HepG2 (cell line): ENCODE measurements at regions not wholly inside any gene's neighbourhood (a gene's known extent, or its start where the extent isn't known, plus 50 kb on each side); places are given as distances from the start of the nearest gene placed in this dataset.

Experiments used
- AGO1 ChIP-seq: fragments of 200-400 bp; formaldehyde crosslinking; IDR thresholded peaks from 2 replicates; pipeline ENCODE4 v1.6.1; 2017; ENCODE audit warnings: mild to moderate bottlenecking, low read depth, low read length, moderate library complexity; ENCODE audit not compliant: poor library complexity, severe bottlenecking
- CENPBD1 ChIP-seq: sonication (generic); formaldehyde crosslinking; IDR thresholded peaks from 2 replicates; pipeline ENCODE4 v1.8.0; 2022; ENCODE audit warnings: missing genetic modification reagents, low read depth, mild to moderate bottlenecking, borderline replicate concordance
- DNMT1 ChIP-seq: sonication (generic); formaldehyde crosslinking; IDR thresholded peaks from 2 replicates; pipeline ENCODE4 v1.5.1; 2020; ENCODE audit warnings: mild to moderate bottlenecking, missing genetic modification reagents
- DZIP1 ChIP-seq: sonication (generic); formaldehyde crosslinking; IDR thresholded peaks from 2 replicates; pipeline ENCODE4 v1.5.0; 2020; ENCODE audit warnings: mild to moderate bottlenecking, missing genetic modification reagents
- MXD3 ChIP-seq: IDR thresholded peaks from 2 replicates; pipeline ENCODE4 v1.6.1; 2016; ENCODE audit warnings: mild to moderate bottlenecking, missing biosample characterization, missing genetic modification reagents
- RARG ChIP-seq: sonication (generic); formaldehyde crosslinking; IDR thresholded peaks from 2 replicates; pipeline ENCODE4 v1.4.0; 2020; ENCODE audit warnings: low read depth, mild to moderate bottlenecking, missing genetic modification reagents
- TBP ChIP-seq: sonication (generic); formaldehyde crosslinking; IDR thresholded peaks from 2 replicates; pipeline ENCODE4 v1.5.0; 2020; ENCODE audit warnings: missing genetic modification reagents
- THRA ChIP-seq: sonication (generic); formaldehyde crosslinking; IDR thresholded peaks from 2 replicates; pipeline ENCODE4 v1.4.0; 2020; ENCODE audit warnings: missing genetic modification reagents, borderline replicate concordance
- YEATS2 ChIP-seq: sonication (generic); formaldehyde crosslinking; IDR thresholded peaks from 2 replicates; pipeline ENCODE4 v1.4.0; 2020; ENCODE audit warnings: missing genetic modification reagents, borderline replicate concordance
- ZNF276 ChIP-seq: sonication (generic); formaldehyde crosslinking; IDR thresholded peaks from 2 replicates; pipeline ENCODE4 v1.4.0; 2020; ENCODE audit warnings: mild to moderate bottlenecking, low read depth, missing genetic modification reagents
- ZNF563 ChIP-seq: sonication (generic); formaldehyde crosslinking; IDR thresholded peaks from 2 replicates; pipeline ENCODE4 v1.8.0; 2022; ENCODE audit warnings: mild to moderate bottlenecking, moderate library complexity, missing genetic modification reagents
- ZNF589 ChIP-seq: sonication (generic); formaldehyde crosslinking; conservative IDR thresholded peaks from 2 replicates; pipeline ENCODE4 v1.8.0; 2022; ENCODE audit warnings: mild to moderate bottlenecking, moderate library complexity, missing genetic modification reagents
- ZNF691 ChIP-seq: sonication (generic); formaldehyde crosslinking; IDR thresholded peaks from 2 replicates; pipeline ENCODE4 v1.4.0; 2020; ENCODE audit warnings: missing genetic modification reagents, low read depth, mild to moderate bottlenecking, borderline replicate concordance
- ZSCAN9 ChIP-seq: IDR thresholded peaks from 2 replicates; pipeline ENCODE4 v1.6.1; 2016; ENCODE audit warnings: borderline replicate concordance

- no peak for TF ChIP-seq ZNF276
- TF ChIP-seq ZNF589 (CRISPR knock-in tag), result no peak
- TF ChIP-seq ZNF691 (CRISPR knock-in tag), result peak; percentile 93; the same call in 1 of the 2 replicates
- TF ChIP-seq ZNF563 (CRISPR knock-in tag), result peak; percentile 93
- peak; percentile 86 for TF ChIP-seq THRA
- TF ChIP-seq DZIP1, result no peak
- no peak for TF ChIP-seq TBP (CRISPR knock-in tag)
- TF ChIP-seq CENPBD1 (CRISPR knock-in tag), result no peak
- TF ChIP-seq YEATS2, result 0 out of 2 replicates have a peak, but pooled peaks have one; percentile 14
- no peak for TF ChIP-seq AGO1
- TF ChIP-seq DNMT1 (CRISPR knock-in tag), result no peak
- TF ChIP-seq MXD3, result 0 out of 2 replicates have a peak, but pooled peaks have one; percentile 44
- peak; percentile 68 for TF ChIP-seq ZSCAN9 (CRISPR knock-in tag)
- TF ChIP-seq RARG (CRISPR knock-in tag), result no peak
These were observed 121.8 kb downstream of the SLC38A6 start (continued) for GRCh38 chr14:61102549-61103466.
